Calu3 (cell line): ENCODE measurements at regions not wholly inside any gene's neighbourhood (a gene's known extent, or its start where the extent isn't known, plus 50 kb on each side); places are given as distances from the start of the nearest gene placed in this dataset.

Source experiments
- BruUV-seq: library from RNA; stranded (reverse); fragments of 400-500 nt; replicated peaks from 2 replicates; lab custom pipeline; 2021; lab: Mats Ljungman, UMichigan
- CTCF ChIA-PET: fragments of 300-600 bp; sonication (Branson Sonifier 250); formaldehyde crosslinking; loops from one replicate; lab custom pipeline; 2022; ENCODE audit warnings: antibody characterized with exemption; lab: Charles Lee
- DNase-seq: peaks from one replicate; pipeline ENCODE4 v3.0.0; 2022
- H3K27ac Mint-ChIP-seq: one replicate; pipeline ENCODE4 v1.8.0; 2022; ENCODE audit warnings: mixed read lengths; ENCODE audit not compliant: unreplicated experiment
- H3K27me3 Mint-ChIP-seq: one replicate; pipeline ENCODE4 v1.8.0; 2022; ENCODE audit warnings: mixed read lengths; ENCODE audit not compliant: unreplicated experiment
- H3K36me3 Mint-ChIP-seq: one replicate; pipeline ENCODE4 v1.8.0; 2022; ENCODE audit warnings: mild to moderate bottlenecking, moderate library complexity, mixed read lengths; ENCODE audit not compliant: insufficient read depth, unreplicated experiment
- H3K4me1 Mint-ChIP-seq: one replicate; pipeline ENCODE4 v1.8.0; 2022; ENCODE audit warnings: mild to moderate bottlenecking, low read depth, mixed read lengths; ENCODE audit not compliant: unreplicated experiment
- H3K4me3 Mint-ChIP-seq: one replicate; pipeline ENCODE4 v1.8.0; 2022; ENCODE audit warnings: mild to moderate bottlenecking, low read depth, moderate library complexity, mixed read lengths; ENCODE audit not compliant: unreplicated experiment
- H3K9me3 Mint-ChIP-seq: one replicate; pipeline ENCODE4 v1.8.0; 2022; ENCODE audit warnings: low read depth, mixed read lengths; ENCODE audit not compliant: unreplicated experiment
- CTCF ChIP-seq: fragments of 200-600 bp; IDR thresholded peaks from one replicate; pipeline ENCODE4 v1.8.0; 2022; ENCODE audit warnings: antibody characterized with exemption; ENCODE audit not compliant: unreplicated experiment
- intact Hi-C: fragments of 100-400 bp; cut with micrococcal nuclease; formaldehyde crosslinking; loops from one replicate; pipeline ENCODE4 v1.10.0; 2022; ENCODE audit not compliant: unreplicated experiment

DNA sequence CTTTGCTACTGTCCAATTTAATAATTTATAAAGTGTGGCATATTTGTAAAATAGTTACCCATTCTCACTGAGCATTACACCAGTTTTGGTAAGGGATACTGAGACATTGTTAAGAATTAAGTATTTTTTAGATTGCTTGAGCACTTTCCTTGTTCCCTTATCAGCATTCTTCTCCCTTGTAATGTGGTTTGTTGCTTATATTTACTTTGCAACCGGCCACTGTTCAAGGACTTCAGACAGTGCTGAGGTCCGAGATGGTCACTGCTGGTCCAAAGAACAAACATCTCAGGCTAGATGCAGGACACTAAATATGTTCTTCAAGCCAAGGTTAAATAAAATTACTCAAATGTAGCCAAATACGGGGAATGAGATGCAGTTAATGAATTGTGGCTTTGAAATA is 161.4 kb downstream of the TM9SF2 start:
- H3K27me3 Mint-ChIP-seq = no peaks in the 10 kb centered on the region
- BruUV-seq = no TSS peak
- no peak overlapping the region for H3K27ac Mint-ChIP-seq
- intact Hi-C loops = no loop called here
- no peak for TF ChIP-seq CTCF
- DNase-seq = no peak
- no peaks in the 10 kb centered on the region for H3K9me3 Mint-ChIP-seq
- CTCF ChIA-PET = no interaction called here
- no peaks in the 10 kb centered on the region for H3K4me1 Mint-ChIP-seq
- no peaks in the 10 kb centered on the region for H3K36me3 Mint-ChIP-seq
- no peak overlapping the region for H3K4me3 Mint-ChIP-seq

- no peak for DNase-seq
- intact Hi-C loops = no loop called here
- Mint-ChIP-seq H3K9me3 (no peaks in the 10 kb centered on the region), H3K27ac (no peak overlapping the region), H3K36me3 (no peaks in the 10 kb centered on the region), H3K4me3 (no peak overlapping the region), H3K4me1 (no peaks in the 10 kb centered on the region), H3K27me3 (no peaks in the 10 kb centered on the region)
- CTCF ChIA-PET = no interaction called here
- BruUV-seq = no TSS peak
- TF ChIP-seq CTCF = no peak
These were observed 160.5 kb downstream of the TM9SF2 start for GRCh38 chr13:99661791-99662190.

DNA sequence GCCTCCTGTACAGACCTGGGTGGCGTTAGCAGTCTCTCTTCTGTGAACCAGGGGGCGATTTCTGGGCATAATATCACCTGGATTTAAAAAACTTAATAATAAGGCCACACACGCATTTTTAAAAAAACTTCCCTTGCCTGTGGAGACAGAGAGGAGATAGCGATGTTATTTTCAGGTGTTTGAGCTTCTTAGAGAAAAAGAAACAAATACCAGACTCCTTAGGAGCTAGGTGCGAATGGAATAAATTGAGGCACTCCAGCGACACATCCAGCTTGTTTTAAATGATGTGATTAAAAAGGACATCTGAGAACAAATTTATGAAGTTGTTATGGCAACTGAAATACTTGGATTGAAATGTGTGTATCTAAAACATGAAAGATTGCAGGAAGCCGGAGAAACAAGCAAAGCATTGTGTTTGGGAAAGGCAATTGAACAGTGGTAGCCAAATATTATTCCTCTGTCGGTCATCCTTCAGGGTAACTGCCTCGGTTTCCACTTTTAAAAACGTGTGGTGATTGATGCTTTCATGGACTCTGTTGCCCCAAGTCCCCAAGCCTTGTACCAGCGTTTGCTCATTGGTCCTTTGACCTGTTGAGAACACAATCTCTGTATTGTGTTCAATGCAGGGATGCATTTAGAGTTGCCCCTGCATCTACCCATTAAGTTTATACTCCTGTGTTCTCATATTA is 158.7 kb downstream of the TM9SF2 start:
- no peak overlapping the region for H3K4me3 Mint-ChIP-seq
- no TSS peak for BruUV-seq
- no peaks in the 10 kb centered on the region for H3K27me3 Mint-ChIP-seq
- peaks cover 7% of the 10 kb centered on the region for H3K36me3 Mint-ChIP-seq
- intact Hi-C loops = loop anchor here (5.0 to 10.0 kb wide), 3 partner anchors 315 to 855 kb away; partner anchors contain the start of gene ZIC5
- no peak for TF ChIP-seq CTCF
- H3K27ac Mint-ChIP-seq = no peak overlapping the region
- H3K9me3 Mint-ChIP-seq = no peaks in the 10 kb centered on the region
- no peak for DNase-seq
- CTCF ChIA-PET = no interaction called here
- no peaks in the 10 kb centered on the region for H3K4me1 Mint-ChIP-seq

- CTCF ChIA-PET = no interaction called here
- intact Hi-C loops = loop anchor here (5.0 to 10.0 kb wide), 3 partner anchors 316 to 856 kb away; partner anchors contain the start of gene ZIC5
- Mint-ChIP-seq H3K27me3 (no peaks in the 10 kb centered on the region), H3K4me3 (no peak overlapping the region), H3K4me1 (no peaks in the 10 kb centered on the region), H3K9me3 (no peaks in the 10 kb centered on the region), H3K36me3 (peaks cover 8% of the 10 kb centered on the region), H3K27ac (no peak overlapping the region)
- DNase-seq = no peak
- TF ChIP-seq CTCF = no peak
- no TSS peak for BruUV-seq
These were observed 158.0 kb downstream of the TM9SF2 start for GRCh38 chr13:99659226-99659625.
